Adrenal gland (tissue), 9 donors: ENCODE measurements at regions not wholly inside any gene's neighbourhood (a gene's known extent, or its start where the extent isn't known, plus 50 kb on each side); places are given as distances from the start of the nearest gene placed in this dataset.

Source experiments
- DNase-seq, 7 donors: peaks; one replicate each; pipeline ENCODE4 v3.0.0-alpha.2; 2019 to 2020
- H3K27ac ChIP-seq, 5 donors: fragments of 200-600 bp; sonication (generic) in 4 of 5; 1 replicate in 3 of 5; 2 replicates in 2 of 5; pipeline versions ENCODE4 v1.5.1 to v1.8.0; 2016 to 2020; ENCODE audit warnings: mild to moderate bottlenecking in 1 of 5
- H3K27me3 ChIP-seq: fragments of 200-600 bp; 2 replicates; pipeline ENCODE4 v1.8.0; 2021
- H3K36me3 ChIP-seq, 2 donors: fragments of 200-600 bp; replicated peaks in 1 of 2; 1 replicate in 1 of 2; 2 replicates in 1 of 2; pipeline versions ENCODE4 v1.5.1 to v1.8.0; 2018 to 2022
- H3K4me1 ChIP-seq, 2 donors: fragments of 200-600 bp; replicated peaks in 1 of 2; 1 replicate in 1 of 2; 2 replicates in 1 of 2; pipeline versions ENCODE4 v1.5.1 to v1.8.0; 2018 to 2021
- H3K4me3 ChIP-seq, 4 donors: fragments of 200-600 bp; sonication (generic) in 3 of 4; one replicate each; pipeline ENCODE4 v1.5.1; 2016 to 2018
- H3K9me3 ChIP-seq, 3 donors: fragments of 200-600 bp; sonication (generic) in 1 of 3; replicated peaks in 1 of 3; 1 replicate in 2 of 3; 2 replicates in 1 of 3; pipeline versions ENCODE4 v1.5.1 to v1.8.0; 2016 to 2021
- CTCF ChIP-seq, 6 experiments: fragments of 450-650 bp in 4 of 6; fragments of 200-600 bp in 2 of 6; sonication (generic) in 1 of 6; IDR thresholded peaks; 1 replicate in 5 of 6; 2 replicates in 1 of 6; pipeline versions ENCODE4 v1.5.1 to v1.8.0; 2016 to 2021; ENCODE audit warnings: antibody characterized with exemption in 6 of 6, mild to moderate bottlenecking in 2 of 6, moderate library complexity in 1 of 6
- POLR2A ChIP-seq, 2 donors: fragments of 450-650 bp; IDR thresholded peaks; one replicate each; pipeline ENCODE4 v1.6.1; 2017; ENCODE audit warnings: antibody characterized with exemption in 2 of 2, mild to moderate bottlenecking in 2 of 2, moderate library complexity in 1 of 2
- WGBS, 4 donors: extraction: QIAGEN DNeasy Blood & Tissue Kit in 2 of 4; methylation state at CpG; one replicate each; pipeline versions ENCODE4 v1.1.5 to v1.1.7; 2013 to 2017; 5-methylcytosine and 5-hydroxymethylcytosine counted together
- intact Hi-C, 2 donors: fragments of 100-400 bp; cut with DNase I; formaldehyde crosslinking; loops; one replicate each; pipeline versions ENCODE4 v1.14.1 to v1.15.0; 2022 to 2023
- donor health status: healthy with polysubstance abuse.
- donor health status: Bipolar disorder and iron deficiency.
- donor health status: DM: yes; HTN: yes; CAD: no.
- donor health status: DM: no; HTN: no; CAD: no.
- donor health status: DM: no; HTN: no; CAD: no.

GRCh38 chr5:2158767-2159166 is 276.0 kb upstream of the IRX4 start:
- H3K9me3 ChIP-seq = no peaks in the 10 kb centered on the region
- H3K36me3 ChIP-seq = no peaks in the 10 kb centered on the region
- H3K4me1 ChIP-seq = no peaks in the 10 kb centered on the region
- no peaks in the 10 kb centered on the region for H3K27me3 ChIP-seq
- no peak for DNase-seq
- H3K27ac ChIP-seq = no peak overlapping the region
- H3K4me3 ChIP-seq = no peak overlapping the region
- TF ChIP-seq POLR2A (IDR thresholded peaks at IDR 0.05) (no peak), CTCF (IDR thresholded peaks at IDR 0.05) (no peak)
- intact Hi-C loops = no loop called here
- 28 to 49% (median 35%) methylated on average over 9 of the region's 9 CpGs for WGBS, 4 donors

- whole genome bisulfite sequencing, 4 donors = 63 to 76% (median 70%) methylated on average over 4 to 5 of the region's 5 CpGs
- no peaks in the 10 kb centered on the region for H3K27me3 ChIP-seq
- H3K27ac ChIP-seq = no peak overlapping the region
- no peaks in the 10 kb centered on the region for H3K36me3 ChIP-seq
- DNase-seq = no peak
- H3K4me1 ChIP-seq = no peaks in the 10 kb centered on the region
- TF ChIP-seq CTCF (IDR thresholded peaks at IDR 0.05) (no peak), POLR2A (IDR thresholded peaks at IDR 0.05) (no peak)
- intact Hi-C loops = no loop called here
- H3K4me3 ChIP-seq = no peak overlapping the region
- no peaks in the 10 kb centered on the region for H3K9me3 ChIP-seq
Observed at GRCh38 chr5:2158109-2158508, 275.4 kb upstream of the IRX4 start.

GRCh38 chr5:2157372-2157771 is 274.6 kb upstream of the IRX4 start:
- H3K27me3 ChIP-seq = no peaks in the 10 kb centered on the region
- intact Hi-C loops = no loop called here
- H3K4me1 ChIP-seq = no peaks in the 10 kb centered on the region
- H3K4me3 ChIP-seq = no peak overlapping the region
- H3K36me3 ChIP-seq = no peaks in the 10 kb centered on the region
- 81 to 94% (median 91%) methylated on average over 6 to 9 of the region's 9 CpGs for WGBS, 4 donors
- H3K27ac ChIP-seq = no peak overlapping the region
- no peak for DNase-seq
- no peak for TF ChIP-seq CTCF (IDR thresholded peaks at IDR 0.05)
- no peak for TF ChIP-seq POLR2A (IDR thresholded peaks at IDR 0.05)
- H3K9me3 ChIP-seq = no peaks in the 10 kb centered on the region

- Histone ChIP-seq H3K27ac (no peak overlapping the region), H3K4me3 (no peak overlapping the region), H3K36me3 (no peaks in the 10 kb centered on the region), H3K9me3 (no peaks in the 10 kb centered on the region), H3K4me1 (no peaks in the 10 kb centered on the region), H3K27me3 (no peaks in the 10 kb centered on the region)
- peak in 1 of 7 donors; percentile 33 for DNase-seq
- intact Hi-C loops = no loop called here
- 71 to 75% (median 74%) methylated on average over 13 to 14 of the region's 14 CpGs for WGBS, 4 donors
- TF ChIP-seq CTCF (IDR thresholded peaks at IDR 0.05) = no peak
- no peak for TF ChIP-seq POLR2A (IDR thresholded peaks at IDR 0.05)
Observed at GRCh38 chr5:2156358-2157059, 273.8 kb upstream of the IRX4 start.
